MM.1S (cell line): ENCODE measurements at regions not wholly inside any gene's neighbourhood (a gene's known extent, or its start where the extent isn't known, plus 50 kb on each side); places are given as distances from the start of the nearest gene placed in this dataset.

Source experiments
- DNase-seq: peaks from one replicate; pipeline ENCODE4 v3.0.0-alpha.2; 2015
- H2AFZ ChIP-seq: fragments of 300-600 bp; sonication (generic); 2 replicates; pipeline ENCODE4 v1.6.0; 2016; ENCODE audit warnings: antibody characterized with exemption, low read length
- H3F3A ChIP-seq: fragments of 300-600 bp; sonication (generic); 2 replicates; pipeline ENCODE4 v1.6.1; 2016; ENCODE audit warnings: mild to moderate bottlenecking, antibody characterized with exemption, low read length, moderate library complexity, mixed read lengths; ENCODE audit not compliant: insufficient read depth
- H3K27ac ChIP-seq: fragments of 300-600 bp; sonication (generic); 2 replicates; pipeline ENCODE4 v1.5.1; 2016; ENCODE audit warnings: mild to moderate bottlenecking, low read length
- H3K27me3 ChIP-seq: fragments of 300-600 bp; sonication (generic); replicated peaks from 2 replicates; pipeline ENCODE4 v1.6.0; 2016; ENCODE audit warnings: low read length; ENCODE audit not compliant: insufficient read depth
- H3K36me3 ChIP-seq: fragments of 300-600 bp; sonication (generic); replicated peaks from 2 replicates; pipeline ENCODE4 v1.6.1; 2016; ENCODE audit warnings: mild to moderate bottlenecking, low read length, mixed read lengths; ENCODE audit not compliant: insufficient read depth
- H3K4me1 ChIP-seq: fragments of 300-600 bp; sonication (generic); 2 replicates; pipeline ENCODE4 v1.6.1; 2016; ENCODE audit warnings: low read length, mixed read lengths
- H3K4me2 ChIP-seq: fragments of 300-600 bp; sonication (generic); 2 replicates; pipeline ENCODE4 v1.6.0; 2016; ENCODE audit warnings: low read depth, low read length
- H3K4me3 ChIP-seq: fragments of 300-600 bp; sonication (generic); 2 replicates; pipeline ENCODE4 v1.5.1; 2016; ENCODE audit warnings: low read length, mixed read lengths
- H3K79me2 ChIP-seq: fragments of 300-600 bp; sonication (generic); 2 replicates; pipeline ENCODE4 v1.6.1; 2016; ENCODE audit warnings: mixed run types, low read length, mixed read lengths
- H3K9ac ChIP-seq: fragments of 300-600 bp; sonication (generic); 2 replicates; pipeline ENCODE4 v1.6.1; 2016; ENCODE audit warnings: low read length, mixed read lengths
- H3K9me2 ChIP-seq: fragments of 300-600 bp; sonication (generic); replicated peaks from 2 replicates; pipeline ENCODE4 v1.6.1; 2016; ENCODE audit warnings: mild to moderate bottlenecking, low read length, mixed read lengths; ENCODE audit not compliant: insufficient read depth
- H3K9me3 ChIP-seq: fragments of 300-600 bp; sonication (generic); replicated peaks from 2 replicates; pipeline ENCODE4 v1.6.1; 2016; ENCODE audit warnings: mild to moderate bottlenecking, low read length, mixed read lengths; ENCODE audit not compliant: insufficient read depth
- H4K20me1 ChIP-seq: fragments of 300-600 bp; sonication (generic); 2 replicates; pipeline ENCODE4 v1.6.1; 2016; ENCODE audit warnings: mild to moderate bottlenecking, low read length, moderate library complexity, mixed read lengths; ENCODE audit not compliant: insufficient read depth
- EZH2 ChIP-seq: fragments of 300-600 bp; sonication (generic); optimal IDR thresholded peaks from 2 replicates; pipeline ENCODE3; 2017; ENCODE audit warnings: low read depth, mild to moderate bottlenecking, antibody characterized with exemption, low read length, mixed read lengths
- EZH2phosphoT487 ChIP-seq: fragments of 300-600 bp; sonication (generic); IDR thresholded peaks from 2 replicates; pipeline ENCODE4 v1.6.1; 2018; ENCODE audit warnings: antibody characterized with exemption, low read length
- TF ChIP-seq, protein P1 (sequence below): fragments of 300-600 bp; sonication (generic); IDR thresholded peaks from 2 replicates; pipeline ENCODE4 v1.5.1; 2016; ENCODE audit warnings: antibody characterized with exemption, low read length, mixed read lengths

GRCh38 chr10:31152421-31153135 is 120.9 kb upstream of the ZNF438 start:
- Histone ChIP-seq H2AFZ (no peak overlapping the region), H3K9me3 (no peaks in the 10 kb centered on the region), H3K4me1 (no peaks in the 10 kb centered on the region), H3K36me3 (no peaks in the 10 kb centered on the region), H4K20me1 (no peaks in the 10 kb centered on the region), H3K79me2 (no peaks in the 10 kb centered on the region), H3K4me3 (no peak overlapping the region), H3K27me3 (no peaks in the 10 kb centered on the region), H3K9me2 (no peaks in the 10 kb centered on the region), H3K4me2 (no peak overlapping the region), H3K9ac (no peak overlapping the region), H3K27ac (no peak overlapping the region), H3F3A (no peaks in the 10 kb centered on the region)
- TF ChIP-seq EZH2 (no peak), EZH2phosphoT487 (no peak)
- TF ChIP-seq, protein P1, sequence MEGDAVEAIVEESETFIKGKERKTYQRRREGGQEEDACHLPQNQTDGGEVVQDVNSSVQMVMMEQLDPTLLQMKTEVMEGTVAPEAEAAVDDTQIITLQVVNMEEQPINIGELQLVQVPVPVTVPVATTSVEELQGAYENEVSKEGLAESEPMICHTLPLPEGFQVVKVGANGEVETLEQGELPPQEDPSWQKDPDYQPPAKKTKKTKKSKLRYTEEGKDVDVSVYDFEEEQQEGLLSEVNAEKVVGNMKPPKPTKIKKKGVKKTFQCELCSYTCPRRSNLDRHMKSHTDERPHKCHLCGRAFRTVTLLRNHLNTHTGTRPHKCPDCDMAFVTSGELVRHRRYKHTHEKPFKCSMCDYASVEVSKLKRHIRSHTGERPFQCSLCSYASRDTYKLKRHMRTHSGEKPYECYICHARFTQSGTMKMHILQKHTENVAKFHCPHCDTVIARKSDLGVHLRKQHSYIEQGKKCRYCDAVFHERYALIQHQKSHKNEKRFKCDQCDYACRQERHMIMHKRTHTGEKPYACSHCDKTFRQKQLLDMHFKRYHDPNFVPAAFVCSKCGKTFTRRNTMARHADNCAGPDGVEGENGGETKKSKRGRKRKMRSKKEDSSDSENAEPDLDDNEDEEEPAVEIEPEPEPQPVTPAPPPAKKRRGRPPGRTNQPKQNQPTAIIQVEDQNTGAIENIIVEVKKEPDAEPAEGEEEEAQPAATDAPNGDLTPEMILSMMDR = no peak
- DNase-seq = no peak

DNA sequence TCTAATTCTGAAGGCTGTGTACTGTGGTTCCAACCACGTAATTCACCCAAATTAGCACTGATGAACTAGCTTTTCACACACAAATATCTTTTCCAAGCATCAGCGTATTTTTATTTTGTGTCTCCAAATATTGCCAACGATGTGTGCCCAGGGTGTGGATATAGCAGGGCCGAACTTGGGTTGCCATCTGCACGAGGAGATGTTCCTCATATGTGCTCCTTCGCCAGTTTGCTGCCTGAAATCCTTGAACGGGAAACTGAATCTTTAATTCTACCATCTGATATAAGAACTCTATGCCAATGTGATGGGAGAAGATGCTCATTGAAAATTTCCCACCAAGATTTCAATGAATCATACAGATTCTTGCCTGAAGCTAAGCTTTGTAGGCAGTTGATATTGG is 121.5 kb upstream of the ZNF438 start:
- no peaks in the 10 kb centered on the region for H3K27me3 ChIP-seq
- no peak overlapping the region for H3K4me2 ChIP-seq
- no peaks in the 10 kb centered on the region for H3K9me3 ChIP-seq
- no peaks in the 10 kb centered on the region for H3F3A ChIP-seq
- H3K9ac ChIP-seq = no peak overlapping the region
- H3K4me3 ChIP-seq = no peak overlapping the region
- H4K20me1 ChIP-seq = no peaks in the 10 kb centered on the region
- no peak for DNase-seq
- H3K36me3 ChIP-seq = no peaks in the 10 kb centered on the region
- H3K9me2 ChIP-seq = no peaks in the 10 kb centered on the region
- TF ChIP-seq, protein P1 = no peak
- TF ChIP-seq EZH2phosphoT487 = no peak
- no peaks in the 10 kb centered on the region for H3K4me1 ChIP-seq
- no peaks in the 10 kb centered on the region for H3K79me2 ChIP-seq
- no peak overlapping the region for H3K27ac ChIP-seq
- no peak overlapping the region for H2AFZ ChIP-seq

DNA sequence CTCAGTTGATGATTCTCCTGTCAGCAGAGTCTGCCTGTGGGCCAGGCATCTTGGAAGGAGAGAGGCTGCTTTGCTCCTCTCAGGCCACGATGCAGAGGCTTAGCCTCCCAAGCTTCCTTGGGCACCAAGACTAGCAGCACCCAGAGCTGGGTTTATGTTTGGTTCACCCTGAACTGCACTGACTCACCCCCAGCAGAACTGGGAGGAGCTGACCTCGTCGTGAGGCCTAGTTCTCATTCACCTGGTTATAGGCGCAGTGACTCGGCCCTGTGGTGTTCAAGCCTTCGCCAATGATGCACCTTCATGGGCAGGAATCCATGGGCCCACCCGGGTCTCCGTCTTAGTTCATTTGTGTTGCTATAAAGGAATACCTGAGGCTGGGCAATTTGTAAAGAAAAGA is 122.0 kb upstream of the ZNF438 start:
- Histone ChIP-seq H3K9me2 (no peaks in the 10 kb centered on the region), H3K4me2 (no peak overlapping the region), H3K9ac (no peak overlapping the region), H4K20me1 (no peaks in the 10 kb centered on the region), H3K4me3 (no peak overlapping the region), H3F3A (no peaks in the 10 kb centered on the region), H3K27ac (no peak overlapping the region), H3K36me3 (no peaks in the 10 kb centered on the region), H3K27me3 (no peaks in the 10 kb centered on the region), H3K9me3 (no peaks in the 10 kb centered on the region), H3K4me1 (no peaks in the 10 kb centered on the region), H3K79me2 (no peaks in the 10 kb centered on the region), H2AFZ (no peak overlapping the region)
- DNase-seq = no peak
- TF ChIP-seq, protein P1 = no peak
- no peak for TF ChIP-seq EZH2
- no peak for TF ChIP-seq EZH2phosphoT487
